Progenitor cell of endocrine pancreas (in vitro differentiated cells): ENCODE measurements at regions not wholly inside any gene's neighbourhood (a gene's known extent, or its start where the extent isn't known, plus 50 kb on each side); places are given as distances from the start of the nearest gene placed in this dataset.

Experiments
- DNase-seq: peaks from one replicate; pipeline ENCODE4 v3.0.0; 2021; ENCODE audit warnings: low spot score; ENCODE audit not compliant: unreplicated experiment
- H3K27ac Mint-ChIP-seq: 2 replicates; pipeline ENCODE4 v1.8.0; 2021; ENCODE audit warnings: mild to moderate bottlenecking, moderate library complexity, mixed read lengths
- H3K27me3 Mint-ChIP-seq: 2 replicates; pipeline ENCODE4 v1.8.0; 2021; ENCODE audit warnings: mixed read lengths
- H3K36me3 Mint-ChIP-seq: 2 replicates; pipeline ENCODE4 v1.8.0; 2022; ENCODE audit warnings: mixed read lengths; ENCODE audit not compliant: insufficient read depth
- H3K4me1 Mint-ChIP-seq: 2 replicates; pipeline ENCODE4 v1.8.0; 2021; ENCODE audit warnings: low read depth, mixed read lengths
- H3K4me3 Mint-ChIP-seq: 2 replicates; pipeline ENCODE4 v1.8.0; 2021; ENCODE audit warnings: low read depth, mild to moderate bottlenecking, moderate library complexity, mixed read lengths
- H3K9me3 Mint-ChIP-seq: 2 replicates; pipeline ENCODE4 v1.8.0; 2021; ENCODE audit warnings: low read depth, mixed read lengths
- CTCF ChIP-seq: fragments of 200-600 bp; sonication (generic); IDR thresholded peaks from one replicate; pipeline ENCODE4 v1.5.0; 2021; ENCODE audit warnings: antibody characterized with exemption, mild to moderate bottlenecking; ENCODE audit not compliant: unreplicated experiment

- Mint-ChIP-seq H3K27me3 (no peaks in the 10 kb centered on the region), H3K4me3 (no peak overlapping the region), H3K9me3 (no peaks in the 10 kb centered on the region), H3K27ac (no peak overlapping the region), H3K4me1 (no peaks in the 10 kb centered on the region), H3K36me3 (no peaks in the 10 kb centered on the region)
- no peak for DNase-seq
- no peak for TF ChIP-seq CTCF
Measured at GRCh38 chr9:78448960-78449673, 152.2 kb downstream of the PSAT1 start.

- Mint-ChIP-seq H3K4me1 (no peaks in the 10 kb centered on the region), H3K27ac (no peak overlapping the region)
Measured at GRCh38 chr9:78453450-78453849, 156.5 kb downstream of the PSAT1 start.

GRCh38 chr9:78462611-78463010, 165.7 kb downstream of the PSAT1 start:
- DNase-seq, result no peak
- no peaks in the 10 kb centered on the region for H3K36me3 Mint-ChIP-seq
- H3K27me3 Mint-ChIP-seq, result no peaks in the 10 kb centered on the region
- TF ChIP-seq CTCF, result no peak
- no peaks in the 10 kb centered on the region for H3K4me1 Mint-ChIP-seq
- H3K9me3 Mint-ChIP-seq, result peaks cover 30% of the 10 kb centered on the region
- no peak overlapping the region for H3K4me3 Mint-ChIP-seq
- H3K27ac Mint-ChIP-seq, result no peak overlapping the region

More at GRCh38 chr9:78453450-78453849, 156.5 kb downstream of the PSAT1 start:
- H3K27me3 Mint-ChIP-seq, result no peaks in the 10 kb centered on the region
- no peaks in the 10 kb centered on the region for H3K36me3 Mint-ChIP-seq
- DNase-seq, result no peak
- H3K4me3 Mint-ChIP-seq, result no peak overlapping the region
- H3K9me3 Mint-ChIP-seq, result peaks cover 7% of the 10 kb centered on the region
- no peak for TF ChIP-seq CTCF

- Mint-ChIP-seq H3K4me1 (no peaks in the 10 kb centered on the region), H3K9me3 (peaks cover 21% of the 10 kb centered on the region), H3K27ac (no peak overlapping the region), H3K36me3 (no peaks in the 10 kb centered on the region), H3K4me3 (no peak overlapping the region), H3K27me3 (no peaks in the 10 kb centered on the region)
- no peak for DNase-seq
- no peak for TF ChIP-seq CTCF
Measured at GRCh38 chr9:78463750-78464149, 166.8 kb downstream of the PSAT1 start.

GRCh38 chr9:78468231-78468630, 171.3 kb downstream of the PSAT1 start:
- no peak overlapping the region for H3K27ac Mint-ChIP-seq

More at GRCh38 chr9:78468231-78468630, 171.3 kb downstream of the PSAT1 start:
- Mint-ChIP-seq H3K4me3 (no peak overlapping the region), H3K4me1 (no peaks in the 10 kb centered on the region), H3K27me3 (no peaks in the 10 kb centered on the region), H3K9me3 (peaks cover 3% of the 10 kb centered on the region), H3K36me3 (no peaks in the 10 kb centered on the region)
- no peak for DNase-seq
- no peak for TF ChIP-seq CTCF
